ENCODE measurements at regions not wholly inside any gene's neighbourhood (a gene's known extent, or its start where the extent isn't known, plus 50 kb on each side); places are given as distances from the start of the nearest gene placed in this dataset.
A peak's percentile ranks its signal among the peaks of the same experiment; 100 is the strongest.
"Not testable (repeated sequence)": the region's sequence is repeated elsewhere in the genome, so short reads cannot be mapped to it uniquely, and the experiment has no call there.

- H3K9me3 Mint-ChIP-seq; DNase-seq; H3K27ac Mint-ChIP-seq; intact Hi-C loops (cut with micrococcal nuclease); H3K27me3 Mint-ChIP-seq; H3K36me3 Mint-ChIP-seq (ENCODE audit: low read depth): not testable (repeated sequence)
- H3K4me1 Mint-ChIP-seq, result peaks cover 34% of the 10 kb centered on the region
- peak overlapping the region; percentile 21 for H3K4me3 Mint-ChIP-seq
Measured at GRCh38 chr11:121379145-121379810, 72.8 kb upstream of the SORL1 start.

GRCh38 chr11:121383716-121384115, 68.4 kb upstream of the SORL1 start:
- intact Hi-C loops (cut with micrococcal nuclease), result no loop called here
- Mint-ChIP-seq H3K4me1 (peaks cover 17% of the 10 kb centered on the region), H3K9me3 (peaks cover 11% of the 10 kb centered on the region), H3K36me3 (ENCODE audit: low read depth) (no peaks in the 10 kb centered on the region), H3K4me3 (no peak overlapping the region), H3K27me3 (no peaks in the 10 kb centered on the region), H3K27ac (no peak overlapping the region)
- no peak for DNase-seq

- H3K4me1 Mint-ChIP-seq, result peaks cover 4% of the 10 kb centered on the region
- no peaks in the 10 kb centered on the region for H3K27me3 Mint-ChIP-seq
- no peak overlapping the region for H3K4me3 Mint-ChIP-seq
- H3K27ac Mint-ChIP-seq, result no peak overlapping the region
- peaks cover 15% of the 10 kb centered on the region for H3K9me3 Mint-ChIP-seq
- no peaks in the 10 kb centered on the region for H3K36me3 Mint-ChIP-seq (ENCODE audit: low read depth)
- intact Hi-C loops (cut with micrococcal nuclease), result no loop called here
- DNase-seq, result no peak
Measured at GRCh38 chr11:121385688-121386087, 66.4 kb upstream of the SORL1 start.

Data from activated CD4-positive, alpha-beta T cell treated with anti-CD3 and anti-CD28 coated beads, Interleukin-2, amount 10 ng/mL, durations not matched to agents 24 days and 14 days (primary cell).